Upper lobe of left lung (tissue), 6 donors: ENCODE measurements at regions not wholly inside any gene's neighbourhood (a gene's known extent, or its start where the extent isn't known, plus 50 kb on each side); places are given as distances from the start of the nearest gene placed in this dataset.

Experiments used
- ATAC-seq, 2 donors: fragments of 200-7000 bp; cut with Tn5 transposase; one replicate each; pipeline ENCODE4 v1.9.1; 2022; ENCODE audit warnings: mild to moderate bottlenecking in 2 of 2, moderate library complexity in 2 of 2; ENCODE audit not compliant: low FRiP score in 2 of 2
- DNase-seq, 2 donors: peaks; one replicate each; pipeline ENCODE4 v3.0.0-alpha.2; 2019 to 2020
- H3K27ac ChIP-seq, 4 donors: fragments of 200-600 bp; sonication (generic); one replicate each; pipeline ENCODE4 v1.5.1; 2016 to 2019
- H3K27me3 ChIP-seq, 4 donors: fragments of 200-600 bp; sonication (generic); one replicate each; pipeline ENCODE4 v1.5.1; 2017 to 2019
- H3K36me3 ChIP-seq, 4 donors: fragments of 200-600 bp; sonication (generic); one replicate each; pipeline ENCODE4 v1.5.1; 2016 to 2019
- H3K4me1 ChIP-seq, 4 donors: fragments of 200-600 bp; sonication (generic); one replicate each; pipeline ENCODE4 v1.5.1; 2018 to 2019
- H3K4me3 ChIP-seq, 4 donors: fragments of 200-600 bp; sonication (generic); one replicate each; pipeline ENCODE4 v1.5.1; 2017 to 2019; ENCODE audit warnings: mild to moderate bottlenecking in 2 of 4, moderate library complexity in 1 of 4
- H3K9me3 ChIP-seq, 4 donors: fragments of 200-600 bp; sonication (generic); one replicate each; pipeline ENCODE4 v1.5.1; 2018 to 2019
- EP300 ChIP-seq, 4 donors: sonication (generic); formaldehyde crosslinking; IDR thresholded peaks; one replicate each; pipeline ENCODE4 v1.5.1; 2017; ENCODE audit warnings: antibody characterized with exemption in 4 of 4, control low read depth in 2 of 4
- POLR2A ChIP-seq, 4 donors: fragments of 450-650 bp; IDR thresholded peaks; one replicate each; pipeline ENCODE4 v1.5.1; 2016 to 2017; ENCODE audit warnings: antibody characterized with exemption in 4 of 4, mild to moderate bottlenecking in 2 of 4
- POLR2AphosphoS5 ChIP-seq, 2 donors: sonication (generic); formaldehyde crosslinking; IDR thresholded peaks; one replicate each; pipeline ENCODE4 v1.5.1; 2017; ENCODE audit warnings: antibody characterized with exemption in 2 of 2
- WGBS, 2 donors: methylation state at CpG; one replicate each; pipeline ENCODE4 v1.1.5; 2017 to 2018; 5-methylcytosine and 5-hydroxymethylcytosine counted together
- TF ChIP-seq, protein P1 (sequence below), 6 experiments: fragments of 450-650 bp in 4 of 6; fragments of 200-600 bp in 2 of 6; sonication (generic) in 2 of 6; IDR thresholded peaks; one replicate each; pipeline ENCODE4 v1.5.1; 2016 to 2019; ENCODE audit warnings: antibody characterized with exemption in 6 of 6
- donor health status: DM: no; HTN: no; CAD: no; lungs with moderate emphysema.
- donor health status: DM: no; HTN: yes; CAD: no; lungs with severe emphysema.

DNA sequence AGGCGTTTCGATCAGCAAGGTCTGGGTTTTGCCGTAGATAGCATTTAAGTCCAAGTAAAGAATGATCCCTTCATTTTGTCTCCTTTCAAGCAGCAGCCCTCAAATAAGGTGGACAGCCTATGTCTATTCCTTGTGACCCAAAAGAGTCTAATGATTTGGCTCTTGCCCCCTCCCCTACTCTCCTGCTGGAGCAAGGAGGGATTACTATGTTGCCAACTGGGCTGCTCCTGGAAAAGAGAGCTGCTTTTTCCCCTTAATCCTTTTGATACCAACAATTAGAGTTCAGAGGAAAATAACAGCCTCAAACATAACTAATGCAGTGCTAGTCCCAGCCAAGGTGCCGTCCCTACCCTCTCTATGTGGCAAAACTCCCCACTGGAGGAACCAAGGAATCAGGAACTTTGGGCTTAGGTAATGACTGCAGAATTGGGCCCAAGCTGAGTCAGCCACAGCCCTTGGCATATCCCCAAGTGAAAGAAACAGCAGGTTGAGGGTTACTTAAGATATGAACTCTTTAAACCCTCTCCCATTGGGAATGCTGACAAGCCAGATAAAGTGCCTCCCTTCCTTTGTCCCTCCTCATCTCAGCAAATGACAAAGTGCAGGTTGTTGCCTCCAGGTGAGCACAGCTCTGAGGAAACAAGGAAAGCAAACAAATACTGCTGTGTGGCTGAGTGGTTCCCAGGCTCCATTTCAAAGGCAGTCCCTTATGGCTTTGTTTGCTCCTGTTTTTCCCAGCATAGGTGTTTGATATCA lies 643.7 kb downstream of the INHBA start:
- no peak overlapping the region for H3K4me3 ChIP-seq
- H3K27me3 ChIP-seq: no peaks in the 10 kb centered on the region
- TF ChIP-seq, protein P1, sequence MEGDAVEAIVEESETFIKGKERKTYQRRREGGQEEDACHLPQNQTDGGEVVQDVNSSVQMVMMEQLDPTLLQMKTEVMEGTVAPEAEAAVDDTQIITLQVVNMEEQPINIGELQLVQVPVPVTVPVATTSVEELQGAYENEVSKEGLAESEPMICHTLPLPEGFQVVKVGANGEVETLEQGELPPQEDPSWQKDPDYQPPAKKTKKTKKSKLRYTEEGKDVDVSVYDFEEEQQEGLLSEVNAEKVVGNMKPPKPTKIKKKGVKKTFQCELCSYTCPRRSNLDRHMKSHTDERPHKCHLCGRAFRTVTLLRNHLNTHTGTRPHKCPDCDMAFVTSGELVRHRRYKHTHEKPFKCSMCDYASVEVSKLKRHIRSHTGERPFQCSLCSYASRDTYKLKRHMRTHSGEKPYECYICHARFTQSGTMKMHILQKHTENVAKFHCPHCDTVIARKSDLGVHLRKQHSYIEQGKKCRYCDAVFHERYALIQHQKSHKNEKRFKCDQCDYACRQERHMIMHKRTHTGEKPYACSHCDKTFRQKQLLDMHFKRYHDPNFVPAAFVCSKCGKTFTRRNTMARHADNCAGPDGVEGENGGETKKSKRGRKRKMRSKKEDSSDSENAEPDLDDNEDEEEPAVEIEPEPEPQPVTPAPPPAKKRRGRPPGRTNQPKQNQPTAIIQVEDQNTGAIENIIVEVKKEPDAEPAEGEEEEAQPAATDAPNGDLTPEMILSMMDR (IDR thresholded peaks at IDR 0.05): no peak
- TF ChIP-seq EP300 (IDR thresholded peaks at IDR 0.05) (no peak), POLR2A (IDR thresholded peaks at IDR 0.05) (no peak), POLR2AphosphoS5 (IDR thresholded peaks at IDR 0.05) (no peak)
- H3K9me3 ChIP-seq: no peaks in the 10 kb centered on the region
- peak; percentile 16 to 28 for ATAC-seq
- no peak for DNase-seq
- H3K4me1 ChIP-seq: no peaks in the 10 kb centered on the region
- WGBS, 2 donors: 83 to 84% methylated on average over 4 of the region's 4 CpGs
- no peaks in the 10 kb centered on the region for H3K36me3 ChIP-seq
- no peak overlapping the region for H3K27ac ChIP-seq

DNA sequence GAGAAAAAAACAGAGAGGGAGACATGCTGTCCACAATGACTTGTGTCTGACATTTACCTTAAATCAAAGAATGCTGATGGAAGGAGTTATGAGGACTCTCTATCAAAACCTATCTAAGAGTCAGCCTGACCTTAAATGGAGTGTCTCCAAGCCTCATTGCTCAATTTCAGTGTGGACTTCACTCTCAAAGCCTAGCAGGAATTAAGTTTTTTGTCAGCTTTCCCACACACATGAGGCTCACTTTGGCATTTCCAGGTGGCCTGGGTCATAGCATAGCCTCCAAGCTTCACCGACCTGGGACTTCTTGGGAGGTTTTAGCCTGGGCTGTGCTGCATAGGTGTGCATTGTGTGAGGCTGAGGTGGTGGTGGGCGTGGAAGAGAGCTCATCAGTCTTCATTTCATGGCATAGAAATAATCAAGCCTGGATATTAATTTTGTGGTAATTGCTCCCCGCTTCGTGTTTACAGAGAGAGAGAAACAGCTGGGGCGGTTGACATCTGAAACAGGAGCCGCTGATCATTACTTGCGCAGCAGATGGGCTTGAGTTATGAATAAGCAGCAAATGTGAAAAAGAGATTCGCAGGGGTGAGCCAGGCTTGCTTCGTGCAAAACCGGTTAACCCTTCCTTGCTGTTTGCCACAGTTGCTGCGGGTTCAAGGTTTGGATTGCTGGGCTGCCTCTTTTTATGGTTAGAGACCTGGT lies 647.8 kb downstream of the INHBA start:
- DNase-seq (no peak), ATAC-seq (no peak)
- no peaks in the 10 kb centered on the region for H3K9me3 ChIP-seq
- H3K4me1 ChIP-seq: no peaks in the 10 kb centered on the region
- H3K27ac ChIP-seq: no peak overlapping the region
- 85% methylated on average over 11 of the region's 11 CpGs for WGBS, 2 donors
- H3K4me3 ChIP-seq: no peak overlapping the region
- no peaks in the 10 kb centered on the region for H3K27me3 ChIP-seq
- TF ChIP-seq EP300 (IDR thresholded peaks at IDR 0.05): no peak
- TF ChIP-seq, protein P1 (IDR thresholded peaks at IDR 0.05): no peak
- TF ChIP-seq POLR2A (IDR thresholded peaks at IDR 0.05): no peak
- TF ChIP-seq POLR2AphosphoS5 (IDR thresholded peaks at IDR 0.05): no peak
- H3K36me3 ChIP-seq: no peaks in the 10 kb centered on the region

DNA sequence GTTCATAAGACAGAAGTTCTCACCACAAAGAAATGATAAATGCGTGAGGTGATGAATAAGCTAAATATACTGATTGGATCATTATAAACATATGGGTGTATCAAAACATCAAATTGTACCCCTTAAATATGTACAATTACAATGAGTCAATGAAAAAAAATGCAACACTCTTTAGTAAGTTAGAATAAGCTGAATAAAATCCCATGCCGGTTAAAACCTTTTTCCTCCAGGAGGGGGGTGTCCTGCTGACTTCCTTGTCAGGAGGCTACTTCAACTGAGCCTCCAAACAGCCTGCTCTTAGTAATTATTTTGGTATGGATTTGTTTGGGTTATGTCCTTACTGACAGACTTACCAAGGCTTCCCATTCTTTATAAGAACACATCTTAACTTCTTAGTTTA lies 649.1 kb downstream of the INHBA start:
- Histone ChIP-seq H3K9me3 (no peaks in the 10 kb centered on the region), H3K27me3 (no peaks in the 10 kb centered on the region), H3K4me3 (no peak overlapping the region), H3K27ac (no peak overlapping the region), H3K4me1 (no peaks in the 10 kb centered on the region), H3K36me3 (no peaks in the 10 kb centered on the region)
- ATAC-seq (no peak), DNase-seq (no peak)
- TF ChIP-seq, protein P1 (IDR thresholded peaks at IDR 0.05): no peak
- TF ChIP-seq POLR2AphosphoS5 (IDR thresholded peaks at IDR 0.05): no peak
- no peak for TF ChIP-seq EP300 (IDR thresholded peaks at IDR 0.05)
- no peak for TF ChIP-seq POLR2A (IDR thresholded peaks at IDR 0.05)
- whole genome bisulfite sequencing, 2 donors: 71 to 90% methylated on average over 2 of the region's 2 CpGs

DNA sequence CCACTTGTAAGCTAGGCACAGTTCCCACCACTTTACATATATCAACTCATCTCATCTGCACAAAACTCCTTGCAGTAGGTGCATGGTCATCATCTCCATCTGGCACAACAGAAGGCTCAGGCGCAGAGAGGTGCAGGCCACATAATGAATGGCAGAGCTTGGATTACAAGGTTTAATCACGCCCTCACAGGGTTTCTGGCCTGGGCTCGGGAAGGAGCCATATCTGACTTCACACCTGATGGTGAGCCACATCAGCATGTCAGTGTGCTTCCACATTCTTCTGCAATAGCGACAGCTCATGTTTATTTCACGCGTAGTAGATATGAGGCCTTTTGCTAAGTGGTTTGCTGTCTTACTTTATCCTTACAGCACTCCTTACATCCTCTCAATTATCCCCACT lies 650.2 kb downstream of the INHBA start:
- H3K36me3 ChIP-seq: no peaks in the 10 kb centered on the region
- no peak overlapping the region for H3K27ac ChIP-seq
- no peaks in the 10 kb centered on the region for H3K9me3 ChIP-seq
- TF ChIP-seq POLR2A (IDR thresholded peaks at IDR 0.05) (no peak), POLR2AphosphoS5 (IDR thresholded peaks at IDR 0.05) (no peak), EP300 (IDR thresholded peaks at IDR 0.05) (no peak)
- TF ChIP-seq, protein P1 (IDR thresholded peaks at IDR 0.05): no peak
- DNase-seq: no peak
- H3K27me3 ChIP-seq: no peaks in the 10 kb centered on the region
- H3K4me1 ChIP-seq: no peaks in the 10 kb centered on the region
- ATAC-seq: no peak
- H3K4me3 ChIP-seq: no peak overlapping the region
- 66 to 79% methylated on average over 6 of the region's 6 CpGs for WGBS, 2 donors
